ENCODE measurements at regions not wholly inside any gene's neighbourhood (a gene's known extent, or its start where the extent isn't known, plus 50 kb on each side); places are given as distances from the start of the nearest gene placed in this dataset.

- Histone ChIP-seq H3K79me2 (replicated peaks; ENCODE audit: insufficient read depth, low read length) (no peaks in the 10 kb centered on the region), H3K27ac (ENCODE audit: low read length) (no peak overlapping the region), H3K27me3 (ENCODE audit: insufficient read depth, low read depth, low read length) (no peaks in the 10 kb centered on the region), H3K4me2 (ENCODE audit: low read length) (no peak overlapping the region), H2AFZ (ENCODE audit: low read depth, low read length) (no peak overlapping the region), H3K4me3 (ENCODE audit: low read length) (no peak overlapping the region), H3K9me2 (ENCODE audit: insufficient read depth, low read length) (no peaks in the 10 kb centered on the region), H3K36me3 (ENCODE audit: insufficient read depth, low read length) (no peaks in the 10 kb centered on the region), H4K20me1 (ENCODE audit: insufficient read depth) (no peaks in the 10 kb centered on the region), H3F3A (ENCODE audit: insufficient read depth, low read length, poor library complexity, severe bottlenecking) (no peaks in the 10 kb centered on the region), H3K9me3 (ENCODE audit: low read length) (no peaks in the 10 kb centered on the region), H3K9ac (ENCODE audit: low read length) (no peak overlapping the region)
- TF ChIP-seq SMC3 (conservative IDR thresholded peaks at IDR 0.05; ENCODE audit: poor library complexity) (no peak), REST (IDR thresholded peaks at IDR 0.05; ENCODE audit: borderline replicate concordance) (no peak), EZH2 (IDR thresholded peaks at IDR 0.05; ENCODE audit: borderline replicate concordance, insufficient read depth, low read length, poor library complexity, severe bottlenecking) (no peak), RAD21 (conservative IDR thresholded peaks at IDR 0.05) (no peak), TAF1 (IDR thresholded peaks at IDR 0.05; ENCODE audit: low read depth) (no peak), CTCF (IDR thresholded peaks at IDR 0.05; ENCODE audit: poor library complexity, severe bottlenecking) (no peak), MXI1 (conservative IDR thresholded peaks at IDR 0.05; ENCODE audit: poor library complexity, severe bottlenecking) (no peak)
Measured at GRCh38 chr5:5751498-5751897, 329.0 kb downstream of the ICE1 start.

GRCh38 chr5:5741418-5741817, 318.9 kb downstream of the ICE1 start:
- H3K9me3 ChIP-seq (ENCODE audit: low read length), result peaks cover 6% of the 10 kb centered on the region
- no peaks in the 10 kb centered on the region for H3K36me3 ChIP-seq (ENCODE audit: insufficient read depth, low read length)
- H3K27me3 ChIP-seq (ENCODE audit: insufficient read depth, low read depth, low read length), result no peaks in the 10 kb centered on the region
- H3K4me3 ChIP-seq (ENCODE audit: low read length), result no peak overlapping the region
- H3K27ac ChIP-seq (ENCODE audit: low read length), result no peak overlapping the region
- no peak overlapping the region for H2AFZ ChIP-seq (ENCODE audit: low read depth, low read length)
- no peak overlapping the region for H3K9ac ChIP-seq (ENCODE audit: low read length)
- no peak for TF ChIP-seq CTCF (IDR thresholded peaks at IDR 0.05; ENCODE audit: poor library complexity, severe bottlenecking)
- TF ChIP-seq EZH2 (IDR thresholded peaks at IDR 0.05; ENCODE audit: borderline replicate concordance, insufficient read depth, low read length, poor library complexity, severe bottlenecking), result no peak
- no peak for TF ChIP-seq POLR2AphosphoS5 (IDR thresholded peaks at IDR 0.05)
- TF ChIP-seq TAF1 (IDR thresholded peaks at IDR 0.05; ENCODE audit: low read depth), result no peak
- no peak for TF ChIP-seq RAD21 (conservative IDR thresholded peaks at IDR 0.05)
- no peak for TF ChIP-seq REST (IDR thresholded peaks at IDR 0.05; ENCODE audit: borderline replicate concordance)
- TF ChIP-seq MXI1 (conservative IDR thresholded peaks at IDR 0.05; ENCODE audit: poor library complexity, severe bottlenecking), result no peak
- no peaks in the 10 kb centered on the region for H3K79me2 ChIP-seq (replicated peaks; ENCODE audit: insufficient read depth, low read length)
- H4K20me1 ChIP-seq (ENCODE audit: insufficient read depth), result no peaks in the 10 kb centered on the region
- H3K9me2 ChIP-seq (ENCODE audit: insufficient read depth, low read length), result no peaks in the 10 kb centered on the region
- no peak overlapping the region for H3K4me2 ChIP-seq (ENCODE audit: low read length)
- no peaks in the 10 kb centered on the region for H3F3A ChIP-seq (ENCODE audit: insufficient read depth, low read length, poor library complexity, severe bottlenecking)

All from neural cell (in vitro differentiated cells).